ENCODE measurements at regions not wholly inside any gene's neighbourhood (a gene's known extent, or its start where the extent isn't known, plus 50 kb on each side); places are given as distances from the start of the nearest gene placed in this dataset.

- peaks cover 0 to 22% (median 0%) of the 10 kb centered on the region in 9 donors for H3K9me3 Mint-ChIP-seq
- H3K27ac Mint-ChIP-seq: no peak overlapping the region
- H3K27me3 Mint-ChIP-seq: peaks cover 0 to 10% (median 0%) of the 10 kb centered on the region in 5 donors
- H3K36me3 Mint-ChIP-seq: no peaks in the 10 kb centered on the region
- DNase-seq: no peak
- no peaks in the 10 kb centered on the region for H3K4me1 Mint-ChIP-seq
- POLR2A ChIA-PET: no interaction called here
- no peak overlapping the region for H3K4me3 Mint-ChIP-seq
- no peak for ATAC-seq
Observed at GRCh38 chr22:47658182-47658581, 895.7 kb downstream of the TBC1D22A start.

- no peaks in the 10 kb centered on the region for H3K36me3 Mint-ChIP-seq
- ATAC-seq (no peak), DNase-seq (no peak)
- H3K4me1 Mint-ChIP-seq: peaks cover 0 to 2% (median 0%) of the 10 kb centered on the region in 4 donors
- H3K27me3 Mint-ChIP-seq: peaks cover 0 to 15% (median 3%) of the 10 kb centered on the region in 5 donors
- H3K27ac Mint-ChIP-seq: no peak overlapping the region
- no peak overlapping the region for H3K4me3 Mint-ChIP-seq
- POLR2A ChIA-PET: no interaction called here
- peaks cover 0 to 22% (median 0%) of the 10 kb centered on the region in 9 donors for H3K9me3 Mint-ChIP-seq
Observed at GRCh38 chr22:47657224-47657623, 894.8 kb downstream of the TBC1D22A start.

GRCh38 chr22:47656806-47657205, 894.4 kb downstream of the TBC1D22A start:
- ATAC-seq (no peak), DNase-seq (no peak)

DNA sequence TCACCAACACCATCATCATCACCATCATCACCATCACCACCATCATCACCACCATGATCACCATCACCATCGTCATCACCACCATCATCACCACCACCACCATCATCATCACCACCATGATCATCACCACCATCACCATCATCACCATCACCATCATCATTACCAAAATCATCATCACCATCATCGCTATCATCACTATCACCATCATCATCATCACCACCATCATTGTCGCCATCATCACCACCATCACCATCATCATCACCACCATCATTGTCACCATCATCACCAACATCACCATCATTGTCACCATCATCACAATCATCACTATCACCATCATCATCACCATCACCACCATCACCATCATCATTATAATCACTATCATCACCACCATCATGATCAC, 893.5 kb downstream of the TBC1D22A start:
- Mint-ChIP-seq H3K4me3 (no peak overlapping the region), H3K4me1 (peaks cover 0 to 2% (median 0%) of the 10 kb centered on the region in 4 donors)

More at GRCh38 chr22:47656806-47657205, 894.4 kb downstream of the TBC1D22A start:
- peaks cover 0 to 17% (median 3%) of the 10 kb centered on the region in 5 donors for H3K27me3 Mint-ChIP-seq
- POLR2A ChIA-PET: no interaction called here
- peaks cover 0 to 2% (median 0%) of the 10 kb centered on the region in 4 donors for H3K4me1 Mint-ChIP-seq
- no peaks in the 10 kb centered on the region for H3K36me3 Mint-ChIP-seq
- no peak overlapping the region for H3K4me3 Mint-ChIP-seq
- peaks cover 0 to 22% (median 0%) of the 10 kb centered on the region in 9 donors for H3K9me3 Mint-ChIP-seq
- H3K27ac Mint-ChIP-seq: no peak overlapping the region

DNA sequence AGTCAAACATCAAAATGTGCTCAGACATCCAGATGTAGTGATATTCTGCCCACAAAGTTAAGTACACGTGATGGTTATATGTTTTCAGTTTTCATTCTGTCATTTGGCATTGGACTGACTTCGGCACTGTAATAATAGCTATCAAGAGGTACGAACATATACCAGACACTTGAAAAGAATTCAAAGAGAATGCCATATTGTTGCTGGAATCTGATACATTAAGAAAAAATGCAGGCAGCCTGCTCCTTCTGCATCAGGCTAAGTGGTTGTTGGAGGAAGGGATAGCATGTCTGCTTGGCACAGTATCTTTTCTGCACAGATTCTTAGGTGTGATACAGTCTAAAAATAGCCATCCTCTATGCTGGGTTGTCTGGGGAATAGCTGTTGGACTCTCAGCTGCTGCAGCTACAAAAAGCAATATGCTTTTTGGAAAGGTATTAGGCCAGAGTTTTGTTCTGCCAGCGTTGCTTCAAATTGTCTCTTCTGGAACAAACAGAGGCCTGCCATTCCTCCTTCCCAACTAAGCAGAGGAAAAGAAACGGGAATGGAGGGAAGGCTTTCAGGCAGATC, 892.6 kb downstream of the TBC1D22A start:
- peaks cover 0 to 12% (median 9%) of the 10 kb centered on the region in 5 donors for H3K27me3 Mint-ChIP-seq
- peaks cover 0 to 2% (median 0%) of the 10 kb centered on the region in 4 donors for H3K4me1 Mint-ChIP-seq
- no peak overlapping the region for H3K4me3 Mint-ChIP-seq
- peaks cover 0 to 12% (median 0%) of the 10 kb centered on the region in 9 donors for H3K9me3 Mint-ChIP-seq
- ATAC-seq (no peak), DNase-seq (no peak)
- H3K36me3 Mint-ChIP-seq: no peaks in the 10 kb centered on the region
- POLR2A ChIA-PET: no interaction called here
- H3K27ac Mint-ChIP-seq: no peak overlapping the region

More for the DNA sequence above, 893.5 kb downstream of the TBC1D22A start:
- no peaks in the 10 kb centered on the region for H3K36me3 Mint-ChIP-seq
- DNase-seq: no peak
- ATAC-seq: no peak
- H3K9me3 Mint-ChIP-seq: peaks cover 0 to 21% (median 0%) of the 10 kb centered on the region in 9 donors
- POLR2A ChIA-PET: no interaction called here
- H3K27me3 Mint-ChIP-seq: peaks cover 0 to 19% (median 9%) of the 10 kb centered on the region in 5 donors
- no peak overlapping the region for H3K27ac Mint-ChIP-seq

DNA sequence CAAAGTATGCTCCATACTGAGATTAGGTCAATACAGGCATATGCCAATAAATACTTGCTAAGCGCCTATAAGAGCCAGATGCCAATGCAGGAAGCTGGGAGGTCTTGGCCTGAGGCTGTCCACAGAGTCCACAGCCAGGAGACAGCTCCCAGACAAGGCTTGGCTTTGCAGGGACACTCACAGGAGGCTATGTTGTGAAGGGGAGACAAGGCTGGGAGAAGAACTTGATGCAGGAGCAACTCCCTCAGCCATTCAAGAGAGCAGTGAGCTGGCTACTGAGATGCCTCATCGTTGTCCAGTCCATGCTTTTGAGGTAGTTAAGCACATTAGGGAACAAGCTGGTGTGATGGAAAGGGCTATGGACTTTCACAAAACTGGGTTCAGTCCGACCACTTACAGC, 891.5 kb downstream of the TBC1D22A start:
- Mint-ChIP-seq H3K27ac (no peak overlapping the region), H3K4me1 (peaks cover 0 to 2% (median 0%) of the 10 kb centered on the region in 4 donors), H3K4me3 (no peak overlapping the region), H3K27me3 (peaks cover 0 to 12% (median 9%) of the 10 kb centered on the region in 5 donors), H3K9me3 (peaks cover 0 to 10% (median 0%) of the 10 kb centered on the region in 9 donors), H3K36me3 (no peaks in the 10 kb centered on the region)
- POLR2A ChIA-PET: no interaction called here
- DNase-seq (no peak), ATAC-seq (no peak)

GRCh38 chr22:47651216-47651987, 889.0 kb downstream of the TBC1D22A start:
- no peak overlapping the region for H3K27ac Mint-ChIP-seq

DNA sequence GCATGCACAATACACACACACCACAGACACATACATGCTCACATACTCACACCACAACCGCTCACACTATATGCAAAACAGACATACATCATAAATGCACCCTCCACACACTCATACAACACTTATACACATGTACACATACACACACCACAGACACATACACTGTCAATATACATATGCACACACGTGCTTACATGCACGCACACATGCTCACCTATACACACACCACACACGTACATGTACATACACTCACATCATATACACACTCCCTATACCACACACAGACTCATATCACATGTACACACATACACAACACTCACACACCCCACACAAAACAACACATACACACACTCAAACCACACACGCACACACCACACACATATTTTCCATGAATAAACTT, 885.3 kb downstream of the TBC1D22A start:
- Mint-ChIP-seq H3K9me3 (peaks cover 0 to 9% (median 2%) of the 10 kb centered on the region in 9 donors), H3K27ac (no peak overlapping the region), H3K4me1 (no peaks in the 10 kb centered on the region), H3K27me3 (peaks cover 0 to 9% (median 3%) of the 10 kb centered on the region in 5 donors), H3K36me3 (no peaks in the 10 kb centered on the region), H3K4me3 (no peak overlapping the region)
- POLR2A ChIA-PET: no interaction called here
- DNase-seq (no peak), ATAC-seq (no peak)

More at GRCh38 chr22:47651216-47651987, 889.0 kb downstream of the TBC1D22A start:
- H3K27me3 Mint-ChIP-seq: peaks cover 0 to 9% (median 6%) of the 10 kb centered on the region in 5 donors
- H3K36me3 Mint-ChIP-seq: no peaks in the 10 kb centered on the region
- ATAC-seq (no peak), DNase-seq (no peak)
- POLR2A ChIA-PET: no interaction called here
- H3K4me1 Mint-ChIP-seq: peaks cover 0 to 2% (median 0%) of the 10 kb centered on the region in 4 donors
- H3K4me3 Mint-ChIP-seq: no peak overlapping the region
- H3K9me3 Mint-ChIP-seq: peaks cover 0 to 10% (median 0%) of the 10 kb centered on the region in 9 donors

DNA sequence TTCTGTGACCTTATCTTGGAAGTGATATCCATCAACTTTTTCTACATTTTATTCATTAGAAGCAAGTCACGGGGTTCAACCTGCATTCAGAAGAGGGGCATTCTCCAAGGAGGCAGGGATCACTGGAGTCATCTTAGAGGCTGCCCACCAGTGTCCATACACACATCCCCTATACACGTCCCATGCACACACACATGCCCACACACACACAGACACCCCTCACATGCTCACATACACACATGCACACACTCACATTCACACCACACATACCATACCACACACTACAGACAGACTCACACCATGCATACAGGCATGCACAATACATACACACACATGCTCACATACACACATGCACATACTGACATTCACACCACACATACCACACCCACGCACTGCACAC, 884.7 kb downstream of the TBC1D22A start:
- Mint-ChIP-seq H3K27me3 (peaks cover 0 to 6% (median 0%) of the 10 kb centered on the region in 5 donors), H3K27ac (no peak overlapping the region), H3K4me3 (no peak overlapping the region), H3K4me1 (no peaks in the 10 kb centered on the region), H3K9me3 (peaks cover 0 to 12% (median 4%) of the 10 kb centered on the region in 9 donors), H3K36me3 (peaks cover 0 to 4% (median 0%) of the 10 kb centered on the region in 3 donors)
- ATAC-seq (no peak), DNase-seq (no peak)
- POLR2A ChIA-PET: no interaction called here

DNA sequence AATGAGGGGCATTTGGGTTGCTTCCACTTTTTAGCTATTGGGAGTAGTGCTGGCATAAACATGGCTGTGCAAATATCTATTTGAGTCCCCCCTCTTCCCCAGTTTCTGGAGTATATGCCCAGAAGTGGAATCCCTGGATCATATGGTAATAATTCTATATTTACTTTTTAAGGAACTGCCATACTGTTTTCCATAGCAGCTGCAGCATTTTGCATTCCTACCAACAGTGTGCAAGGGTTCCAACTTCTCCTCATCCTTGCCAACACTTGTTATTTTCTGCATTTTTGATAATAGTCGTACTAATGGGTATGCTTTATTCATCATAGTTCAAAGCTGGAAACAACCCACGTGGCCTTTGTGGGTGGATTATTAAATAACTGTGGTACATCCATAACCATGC, 883.5 kb downstream of the TBC1D22A start:
- POLR2A ChIA-PET: no interaction called here
- no peak overlapping the region for H3K4me3 Mint-ChIP-seq
- no peak for ATAC-seq
- peaks cover 0 to 4% (median 0%) of the 10 kb centered on the region in 5 donors for H3K27me3 Mint-ChIP-seq
- no peak for DNase-seq
- no peak overlapping the region for H3K27ac Mint-ChIP-seq
- no peaks in the 10 kb centered on the region for H3K4me1 Mint-ChIP-seq
- peaks cover 0 to 4% (median 0%) of the 10 kb centered on the region in 3 donors for H3K36me3 Mint-ChIP-seq
- H3K9me3 Mint-ChIP-seq: peaks cover 0 to 14% (median 4%) of the 10 kb centered on the region in 9 donors

- H3K27me3 Mint-ChIP-seq: peaks cover 0 to 3% (median 0%) of the 10 kb centered on the region in 5 donors
- ATAC-seq: no peak
- H3K4me1 Mint-ChIP-seq: no peaks in the 10 kb centered on the region
- peaks cover 0 to 14% (median 4%) of the 10 kb centered on the region in 9 donors for H3K9me3 Mint-ChIP-seq
- H3K36me3 Mint-ChIP-seq: peaks cover 0 to 4% (median 0%) of the 10 kb centered on the region in 3 donors
- no peak overlapping the region for H3K4me3 Mint-ChIP-seq
- no peak overlapping the region for H3K27ac Mint-ChIP-seq
- POLR2A ChIA-PET: no interaction called here
- no peak for DNase-seq
Observed at GRCh38 chr22:47645450-47645914, 883.0 kb downstream of the TBC1D22A start.

GRCh38 chr22:47634347-47634746, 871.9 kb downstream of the TBC1D22A start:
- POLR2A ChIA-PET: no interaction called here
- Mint-ChIP-seq H3K27me3 (peaks cover 13 to 43% (median 32%) of the 10 kb centered on the region in 5 donors), H3K9me3 (peaks cover 4 to 31% (median 22%) of the 10 kb centered on the region in 9 donors), H3K27ac (no peak overlapping the region), H3K36me3 (peaks cover 0 to 14% (median 2%) of the 10 kb centered on the region in 3 donors), H3K4me1 (no peaks in the 10 kb centered on the region), H3K4me3 (no peak overlapping the region)
- ATAC-seq: no peak
- DNase-seq: no peak

- Mint-ChIP-seq H3K9me3 (peaks cover 0 to 23% (median 18%) of the 10 kb centered on the region in 9 donors), H3K27me3 (peaks cover 13 to 31% (median 27%) of the 10 kb centered on the region in 5 donors), H3K4me3 (no peak overlapping the region), H3K36me3 (peaks cover 0 to 9% (median 2%) of the 10 kb centered on the region in 3 donors), H3K4me1 (no peaks in the 10 kb centered on the region), H3K27ac (no peak overlapping the region)
- POLR2A ChIA-PET: no interaction called here
- no peak for DNase-seq
- ATAC-seq: no peak
Observed at GRCh38 chr22:47633111-47633510, 870.7 kb downstream of the TBC1D22A start.

Data from naive thymus-derived CD8-positive, alpha-beta T cell (primary cell).